Liver (tissue), 8 donors: ENCODE measurements at regions not wholly inside any gene's neighbourhood (a gene's known extent, or its start where the extent isn't known, plus 50 kb on each side); places are given as distances from the start of the nearest gene placed in this dataset.

ENCODE experiments used
- DNase-seq: peaks from one replicate; pipeline ENCODE4 v3.0.0-alpha.2; 2017; ENCODE audit warnings: low spot score
- H3K27ac ChIP-seq, 2 donors: one replicate each; pipeline ENCODE4 v1.7.0; 2013; ENCODE audit warnings: inconsistent platforms in 2 of 2, low read length in 2 of 2, control low read depth in 1 of 2, low read depth in 1 of 2, mild to moderate bottlenecking in 1 of 2
- H3K27me3 ChIP-seq, 4 donors: one replicate each; pipeline versions ENCODE4 v1.6.1 to v1.7.0; 2013; ENCODE audit warnings: low read length in 3 of 4, inconsistent platforms in 1 of 4, mild to moderate bottlenecking in 1 of 4, moderate library complexity in 1 of 4; ENCODE audit not compliant: control insufficient read depth in 4 of 4, insufficient read depth in 4 of 4
- H3K36me3 ChIP-seq, 4 donors: one replicate each; pipeline versions ENCODE4 v1.6.1 to v1.7.0; 2013; ENCODE audit warnings: low read length in 3 of 4, mild to moderate bottlenecking in 3 of 4, low read depth in 1 of 4, moderate library complexity in 1 of 4; ENCODE audit not compliant: control insufficient read depth in 4 of 4, insufficient read depth in 3 of 4
- H3K4me1 ChIP-seq, 4 donors: one replicate each; pipeline versions ENCODE4 v1.6.1 to v1.7.0; 2013; ENCODE audit warnings: low read length in 3 of 4, mild to moderate bottlenecking in 3 of 4, moderate library complexity in 1 of 4; ENCODE audit not compliant: control insufficient read depth in 4 of 4, insufficient read depth in 4 of 4
- H3K4me3 ChIP-seq, 3 donors: one replicate each; pipeline versions ENCODE4 v1.6.1 to v1.7.0; 2013; ENCODE audit warnings: low read length in 3 of 3, control low read depth in 1 of 3, low read depth in 1 of 3, mild to moderate bottlenecking in 1 of 3
- H3K9ac ChIP-seq, 2 donors: one replicate each; pipeline ENCODE4 v1.7.0; 2013; ENCODE audit warnings: low read length in 2 of 2, mild to moderate bottlenecking in 2 of 2, moderate library complexity in 2 of 2, control low read depth in 1 of 2, low read depth in 1 of 2
- H3K9me3 ChIP-seq, 4 donors: one replicate each; pipeline versions ENCODE4 v1.6.1 to v1.7.0; 2013; ENCODE audit warnings: low read length in 3 of 4; ENCODE audit not compliant: control insufficient read depth in 4 of 4
- ATF3 ChIP-seq: IDR thresholded peaks from 2 replicates; pipeline ENCODE4 v1.6.1; 2016; ENCODE audit warnings: antibody characterized with exemption
- CTCF ChIP-seq: fragments of 150-350 bp; IDR thresholded peaks from 2 replicates; pipeline ENCODE4 v1.5.1; 2017; ENCODE audit warnings: improper control_type of control experiment, low read depth, low read length; ENCODE audit not compliant: missing input control
- EGR1 ChIP-seq, 2 donors: IDR thresholded peaks; 2 replicates each; pipeline ENCODE4 v1.6.1; 2016 to 2018; ENCODE audit warnings: antibody characterized with exemption in 2 of 2, low read depth in 2 of 2
- FOXA1 ChIP-seq: IDR thresholded peaks from 2 replicates; pipeline ENCODE4 v1.6.1; 2016; ENCODE audit warnings: antibody characterized with exemption
- FOXA2 ChIP-seq: IDR thresholded peaks from 2 replicates; pipeline ENCODE4 v1.6.1; 2016; ENCODE audit warnings: antibody characterized with exemption
- GABPA ChIP-seq, 2 donors: IDR thresholded peaks in 1 of 2; conservative IDR thresholded peaks in 1 of 2; 2 replicates each; pipeline ENCODE4 v1.6.1; 2016; ENCODE audit warnings: antibody characterized with exemption in 2 of 2, mild to moderate bottlenecking in 1 of 2, moderate library complexity in 1 of 2
- HNF4A ChIP-seq, 2 donors: conservative IDR thresholded peaks; 2 replicates each; pipeline ENCODE4 v1.6.1; 2016; ENCODE audit warnings: antibody characterized with exemption in 2 of 2, mild to moderate bottlenecking in 2 of 2
- HNF4G ChIP-seq: IDR thresholded peaks from 2 replicates; pipeline ENCODE4 v1.6.1; 2016; ENCODE audit warnings: antibody characterized with exemption
- JUND ChIP-seq, 2 donors: IDR thresholded peaks; 2 replicates each; pipeline ENCODE4 v1.6.1; 2016; ENCODE audit warnings: antibody characterized with exemption in 2 of 2
- MAX ChIP-seq: IDR thresholded peaks from 2 replicates; pipeline ENCODE4 v1.6.1; 2016; ENCODE audit warnings: antibody characterized with exemption
- NR2F2 ChIP-seq: IDR thresholded peaks from 2 replicates; pipeline ENCODE4 v1.6.1; 2016; ENCODE audit warnings: antibody characterized with exemption
- RAD21 ChIP-seq, 2 donors: IDR thresholded peaks; 2 replicates each; pipeline ENCODE4 v1.6.1; 2016; ENCODE audit warnings: antibody characterized with exemption in 2 of 2, mild to moderate bottlenecking in 2 of 2
- REST ChIP-seq: IDR thresholded peaks from 2 replicates; pipeline ENCODE4 v1.6.1; 2016; ENCODE audit warnings: antibody characterized with exemption, mild to moderate bottlenecking
- RXRA ChIP-seq, 2 donors: IDR thresholded peaks; 2 replicates each; pipeline ENCODE4 v1.6.1; 2017 to 2018; ENCODE audit warnings: antibody characterized with exemption in 2 of 2, mild to moderate bottlenecking in 1 of 2
- SP1 ChIP-seq: IDR thresholded peaks from 2 replicates; pipeline ENCODE4 v1.6.1; 2018; ENCODE audit warnings: antibody characterized with exemption, mild to moderate bottlenecking
- TAF1 ChIP-seq: conservative IDR thresholded peaks from 2 replicates; pipeline ENCODE4 v1.6.1; 2016; ENCODE audit warnings: antibody characterized with exemption, mild to moderate bottlenecking
- YY1 ChIP-seq: IDR thresholded peaks from 2 replicates; pipeline ENCODE4 v1.6.1; 2016; ENCODE audit warnings: antibody characterized with exemption, mild to moderate bottlenecking
- ZBTB33 ChIP-seq: IDR thresholded peaks from 2 replicates; pipeline ENCODE4 v1.6.1; 2016; ENCODE audit warnings: antibody characterized with exemption
- WGBS: extraction: QIAGEN DNeasy Blood & Tissue Kit; methylation state at CpG from one replicate; pipeline ENCODE4 v1.1.7; 2013; 5-methylcytosine and 5-hydroxymethylcytosine counted together
- donor health status: healthy.
- donor health status: healthy.
- donor health status: healthy.
- donor health status: healthy.
- donor health status: healthy.

- TF ChIP-seq EGR1 (IDR thresholded peaks at IDR 0.05; ENCODE audit: low read depth in 2 of 2) (no peak), YY1 (no peak), MAX (no peak), CTCF (no peak), TAF1 (no peak), GABPA (IDR thresholded peaks at IDR 0.05 in 1 of 2, conservative IDR thresholded peaks at IDR 0.05 in 1 of 2) (no peak), FOXA1 (no peak), FOXA2 (no peak), HNF4G (no peak), ATF3 (no peak), RXRA (IDR thresholded peaks at IDR 0.05) (no peak), JUND (IDR thresholded peaks at IDR 0.05) (no peak), NR2F2 (no peak), RAD21 (IDR thresholded peaks at IDR 0.05) (no peak), ZBTB33 (no peak), SP1 (no peak), HNF4A (conservative IDR thresholded peaks at IDR 0.05) (no peak)
- Histone ChIP-seq H3K27ac (no peak overlapping the region), H3K36me3 (no peaks in the 10 kb centered on the region), H3K4me1 (no peaks in the 10 kb centered on the region), H3K4me3 (no peak overlapping the region), H3K9me3 (no peaks in the 10 kb centered on the region), H3K9ac (no peak overlapping the region), H3K27me3 (no peaks in the 10 kb centered on the region)
- DNase-seq = no peak
- 97% methylated on average over 3 of the region's 3 CpGs for WGBS
Observed at GRCh38 chr6:50992232-50992631, 173.6 kb downstream of the TFAP2B start.

- no peaks in the 10 kb centered on the region for H3K4me1 ChIP-seq
- no peaks in the 10 kb centered on the region for H3K9me3 ChIP-seq
- no peak overlapping the region for H3K4me3 ChIP-seq
- WGBS = 78% methylated on average over 8 of the region's 8 CpGs
- no peaks in the 10 kb centered on the region for H3K27me3 ChIP-seq
- no peak overlapping the region for H3K27ac ChIP-seq
- no peak for DNase-seq
- H3K9ac ChIP-seq = no peak overlapping the region
- H3K36me3 ChIP-seq = no peaks in the 10 kb centered on the region
- TF ChIP-seq REST (no peak), YY1 (no peak), ATF3 (no peak), SP1 (no peak), HNF4G (no peak), ZBTB33 (no peak), EGR1 (IDR thresholded peaks at IDR 0.05; ENCODE audit: low read depth in 2 of 2) (no peak), FOXA2 (no peak), HNF4A (conservative IDR thresholded peaks at IDR 0.05) (no peak), TAF1 (no peak)
Observed at GRCh38 chr6:50992704-50993625, 174.3 kb downstream of the TFAP2B start.
